GM10248 (cell line): ENCODE measurements at regions not wholly inside any gene's neighbourhood (a gene's known extent, or its start where the extent isn't known, plus 50 kb on each side); places are given as distances from the start of the nearest gene placed in this dataset.

Source experiments
- CTCF ChIA-PET: fragments of 300-600 bp; sonication (Branson Sonifier 250); formaldehyde crosslinking; extraction: SDS; loops from one replicate; lab custom pipeline; 2021; ENCODE audit warnings: antibody characterized with exemption; lab: Yijun Ruan, JAX
- POLR2A ChIA-PET: fragments of 350-650 bp; sonication (Branson Sonifier 250); formaldehyde crosslinking; extraction: SDS; loops from one replicate; lab custom pipeline; 2020; ENCODE audit warnings: antibody characterized with exemption; lab: Yijun Ruan, JAX
- DNase-seq: peaks from one replicate; pipeline ENCODE4 v3.0.0; 2012; ENCODE audit errors: extremely low spot score
- CTCF ChIP-seq: IDR thresholded peaks from 2 replicates; pipeline ENCODE4 v1.5.1; 2012; ENCODE audit warnings: mild to moderate bottlenecking, low read depth; ENCODE audit errors: extremely low read depth, missing control alignments, control extremely low read depth

- ChIA-PET CTCF (interaction anchor here (1.0 to 2.9 kb wide), 3 partner anchors 14 to 161 kb away, joined by 4 to 9 read pairs (median 4); no protein-coding TSS in a partner anchor), POLR2A (no interaction called here)
- TF ChIP-seq CTCF: no peak
- DNase-seq: no peak
Measured at GRCh38 chr16:85455534-85455933, 157.6 kb upstream of the GSE1 start.

- TF ChIP-seq CTCF: no peak
- no peak for DNase-seq
- POLR2A ChIA-PET: no interaction called here
- CTCF ChIA-PET: interaction anchor here (0.9 to 2.9 kb wide), 5 partner anchors 28 to 342 kb away, joined by 3 to 9 read pairs (median 4); no protein-coding TSS in a partner anchor
Measured at GRCh38 chr16:85457366-85457765, 155.8 kb upstream of the GSE1 start.

GRCh38 chr16:85458968-85459367, 154.2 kb upstream of the GSE1 start:
- ChIA-PET POLR2A (no interaction called here), CTCF (interaction anchor here (1.8 to 2.1 kb wide), 2 partner anchors 9 to 30 kb away, joined by 6 read pairs; no protein-coding TSS in a partner anchor)
- no peak for DNase-seq
- TF ChIP-seq CTCF: no peak

- no peak for DNase-seq
- CTCF ChIA-PET: interaction anchor here (1.2 to 2.1 kb wide), 4 partner anchors 8 to 345 kb away, joined by 3 to 6 read pairs (median 4); no protein-coding TSS in a partner anchor
- POLR2A ChIA-PET: no interaction called here
- no peak for TF ChIP-seq CTCF
Measured at GRCh38 chr16:85459529-85460251, 153.4 kb upstream of the GSE1 start.

GRCh38 chr16:85460252-85461021, 152.7 kb upstream of the GSE1 start:
- POLR2A ChIA-PET: no interaction called here

More at GRCh38 chr16:85460252-85461021, 152.7 kb upstream of the GSE1 start:
- TF ChIP-seq CTCF: no peak
- DNase-seq: no peak
- CTCF ChIA-PET: interaction anchor here (1.2 to 1.3 kb wide), 3 partner anchors 30 to 346 kb away, joined by 3 to 5 read pairs (median 4); no protein-coding TSS in a partner anchor
